ENCODE measurements at regions not wholly inside any gene's neighbourhood (a gene's known extent, or its start where the extent isn't known, plus 50 kb on each side); places are given as distances from the start of the nearest gene placed in this dataset.

GRCh38 chr4:12580787-12581186, 903.4 kb downstream of the RAB28 start:
- H3K4me3 ChIP-seq (replicated peaks in 1 of 2; ENCODE audit: low read depth in 2 of 2, low read length in 2 of 2): no peak overlapping the region
- no peak for TF ChIP-seq CTCF (IDR thresholded peaks at IDR 0.05; ENCODE audit: low read depth, low read length)
- DNase-seq (ENCODE audit: low read depth in 2 of 2): no peak

GRCh38 chr4:12579172-12579571, 905.0 kb downstream of the RAB28 start:
- no peak overlapping the region for H3K4me3 ChIP-seq (replicated peaks in 1 of 2; ENCODE audit: low read depth in 2 of 2, low read length in 2 of 2)
- no peak for TF ChIP-seq CTCF (IDR thresholded peaks at IDR 0.05; ENCODE audit: low read depth, low read length)
- DNase-seq (ENCODE audit: low read depth in 2 of 2): peak; percentile 63 to 71

- DNase-seq (ENCODE audit: low read depth in 2 of 2): no peak
- no peak overlapping the region for H3K4me3 ChIP-seq (replicated peaks in 1 of 2; ENCODE audit: low read depth in 2 of 2, low read length in 2 of 2)
- no peak for TF ChIP-seq CTCF (IDR thresholded peaks at IDR 0.05; ENCODE audit: low read depth, low read length)
These were observed 907.7 kb downstream of the RAB28 start for GRCh38 chr4:12576409-12576808.

GRCh38 chr4:12573716-12574115, 910.4 kb downstream of the RAB28 start:
- DNase-seq (ENCODE audit: low read depth in 2 of 2): no peak
- TF ChIP-seq CTCF (IDR thresholded peaks at IDR 0.05; ENCODE audit: low read depth, low read length): no peak
- H3K4me3 ChIP-seq (replicated peaks in 1 of 2; ENCODE audit: low read depth in 2 of 2, low read length in 2 of 2): no peak overlapping the region

- no peak for TF ChIP-seq CTCF (IDR thresholded peaks at IDR 0.05; ENCODE audit: low read depth, low read length)
- DNase-seq (ENCODE audit: low read depth in 2 of 2): no peak
- H3K4me3 ChIP-seq (replicated peaks in 1 of 2; ENCODE audit: low read depth in 2 of 2, low read length in 2 of 2): no peak overlapping the region
These were observed 921.5 kb downstream of the RAB28 start for GRCh38 chr4:12562476-12563140.

- no peak overlapping the region for H3K4me3 ChIP-seq (replicated peaks in 1 of 2; ENCODE audit: low read depth in 2 of 2, low read length in 2 of 2)
- no peak for TF ChIP-seq CTCF (IDR thresholded peaks at IDR 0.05; ENCODE audit: low read depth, low read length)
- peak; percentile 29 to 60 for DNase-seq (ENCODE audit: low read depth in 2 of 2)
These were observed 922.1 kb downstream of the RAB28 start for GRCh38 chr4:12562021-12562420.

- no peak for TF ChIP-seq CTCF (IDR thresholded peaks at IDR 0.05; ENCODE audit: low read depth, low read length)
- DNase-seq (ENCODE audit: low read depth in 2 of 2): peak; percentile 85
- H3K4me3 ChIP-seq (replicated peaks in 1 of 2; ENCODE audit: low read depth in 2 of 2, low read length in 2 of 2): no peak overlapping the region
These were observed 929.1 kb downstream of the RAB28 start for GRCh38 chr4:12555011-12555410.

All from cardiac fibroblast (primary cell).